CD14-positive monocyte (primary cell): ENCODE measurements at regions not wholly inside any gene's neighbourhood (a gene's known extent, or its start where the extent isn't known, plus 50 kb on each side); places are given as distances from the start of the nearest gene placed in this dataset.
A peak's percentile ranks its signal among the peaks of the same experiment; 100 is the strongest.

Experiments used
- DNase-seq, 3 donors: peaks; one replicate each; pipeline ENCODE4 v3.0.0-alpha.2; 2011 to 2022
- H2AFZ ChIP-seq: 2 replicates; pipeline ENCODE4 v1.6.0; 2012; ENCODE audit warnings: mild to moderate bottlenecking, low read depth, low read length, inconsistent platforms; ENCODE audit not compliant: insufficient read depth, poor library complexity, severe bottlenecking
- H3K27ac ChIP-seq, 2 donors: 1 replicate in 1 of 2; 2 replicates in 1 of 2; pipeline ENCODE4 v1.5.1; 2012 to 2013; ENCODE audit warnings: low read length in 2 of 2, control low read depth in 1 of 2, inconsistent platforms in 1 of 2, low read depth in 1 of 2, mild to moderate bottlenecking in 1 of 2
- H3K27me3 ChIP-seq, 2 donors: one replicate each; pipeline versions ENCODE4 v1.6.0 to v1.6.1; 2011 to 2013; ENCODE audit warnings: low read length in 2 of 2; ENCODE audit not compliant: control insufficient read depth in 2 of 2, insufficient read depth in 2 of 2
- H3K36me3 ChIP-seq, 2 donors: replicated peaks in 1 of 2; 1 replicate in 1 of 2; 2 replicates in 1 of 2; pipeline versions ENCODE4 v1.5.1 to v1.6.1; 2012 to 2013; ENCODE audit warnings: low read length in 2 of 2, control low read depth in 1 of 2, inconsistent platforms in 1 of 2, mild to moderate bottlenecking in 1 of 2; ENCODE audit not compliant: insufficient read depth in 2 of 2, control insufficient read depth in 1 of 2
- H3K4me1 ChIP-seq, 2 donors: 1 replicate in 1 of 2; 2 replicates in 1 of 2; pipeline versions ENCODE4 v1.5.1 to v1.6.1; 2012 to 2013; ENCODE audit warnings: low read length in 2 of 2, control low read depth in 1 of 2, inconsistent platforms in 1 of 2, mild to moderate bottlenecking in 1 of 2, moderate library complexity in 1 of 2; ENCODE audit not compliant: insufficient read depth in 2 of 2, control insufficient read depth in 1 of 2
- H3K4me2 ChIP-seq: replicated peaks from 2 replicates; pipeline ENCODE3; 2012; ENCODE audit warnings: low read length, moderate library complexity, mild to moderate bottlenecking; ENCODE audit not compliant: poor library complexity, severe bottlenecking; ENCODE audit errors: extremely low read depth
- H3K4me3 ChIP-seq, 3 experiments: fragments of 200-600 bp in 1 of 3; sonication (generic) in 1 of 3; replicated peaks in 1 of 3; 1 replicate in 2 of 3; 2 replicates in 1 of 3; pipeline ENCODE4 v1.5.1; 2011 to 2013; ENCODE audit warnings: low read length in 3 of 3, mild to moderate bottlenecking in 3 of 3, control low read depth in 2 of 3, low read depth in 2 of 3, inconsistent platforms in 1 of 3, moderate library complexity in 1 of 3
- H3K79me2 ChIP-seq: 2 replicates; pipeline ENCODE4 v1.6.0; 2012; ENCODE audit warnings: mild to moderate bottlenecking, control low read depth, inconsistent platforms, low read length, moderate library complexity; ENCODE audit not compliant: insufficient read depth
- H3K9ac ChIP-seq: 2 replicates; pipeline ENCODE4 v1.6.0; 2017; ENCODE audit warnings: low read length, mild to moderate bottlenecking; ENCODE audit not compliant: insufficient read depth, poor library complexity, severe bottlenecking
- H3K9me3 ChIP-seq, 2 donors: replicated peaks in 1 of 2; 1 replicate in 1 of 2; 2 replicates in 1 of 2; pipeline versions ENCODE4 v1.5.1 to v1.6.1; 2012 to 2013; ENCODE audit warnings: low read length in 2 of 2, control low read depth in 1 of 2; ENCODE audit not compliant: control insufficient read depth in 1 of 2, insufficient read depth in 1 of 2
- H4K20me1 ChIP-seq: 2 replicates; pipeline ENCODE4 v1.6.0; 2012; ENCODE audit warnings: mild to moderate bottlenecking, low read length, control low read depth, moderate library complexity; ENCODE audit not compliant: insufficient read depth
- H3K27ac Mint-ChIP-seq, 7 donors: one replicate each; pipeline ENCODE4 v1.8.0; 2020; ENCODE audit warnings: mild to moderate bottlenecking in 7 of 7, mixed read lengths in 7 of 7, moderate library complexity in 6 of 7, inconsistent platforms in 2 of 7
- H3K27me3 Mint-ChIP-seq, 3 donors: one replicate each; pipeline ENCODE4 v1.8.0; 2021 to 2022; ENCODE audit warnings: low read depth in 3 of 3, mild to moderate bottlenecking in 3 of 3, mixed read lengths in 3 of 3, moderate library complexity in 3 of 3, inconsistent platforms in 1 of 3
- H3K36me3 Mint-ChIP-seq, 2 donors: one replicate each; pipeline ENCODE4 v1.8.0; 2020; ENCODE audit warnings: mixed read lengths in 2 of 2, inconsistent platforms in 1 of 2, mild to moderate bottlenecking in 1 of 2
- H3K4me1 Mint-ChIP-seq: one replicate; pipeline ENCODE4 v1.8.0; 2020; ENCODE audit warnings: mild to moderate bottlenecking, mixed read lengths
- H3K4me3 Mint-ChIP-seq, 2 donors: one replicate each; pipeline ENCODE4 v1.8.0; 2020; ENCODE audit warnings: mild to moderate bottlenecking in 2 of 2, mixed read lengths in 2 of 2, moderate library complexity in 1 of 2
- H3K9me3 Mint-ChIP-seq, 7 donors: one replicate each; pipeline ENCODE4 v1.8.0; 2020 to 2022; ENCODE audit warnings: mixed read lengths in 7 of 7, mild to moderate bottlenecking in 6 of 7, moderate library complexity in 6 of 7, inconsistent platforms in 2 of 7
- WGBS: methylation state at CpG from one replicate; pipeline ENCODE4 v1.1.5; 2013; ENCODE audit warnings: missing lambda C conversion rate; ENCODE audit not compliant: insufficient coverage; 5-methylcytosine and 5-hydroxymethylcytosine counted together
- intact Hi-C, 2 donors: fragments of 100-400 bp; cut with micrococcal nuclease; formaldehyde crosslinking; loops; one replicate each; pipeline versions ENCODE4 v1.15.0 to v1.15.1; 2023
- TF ChIP-seq, protein P1 (sequence below): fragments of 200-600 bp; IDR thresholded peaks from one replicate; pipeline ENCODE4 v1.8.0; 2022; ENCODE audit warnings: antibody characterized with exemption, mild to moderate bottlenecking

DNA sequence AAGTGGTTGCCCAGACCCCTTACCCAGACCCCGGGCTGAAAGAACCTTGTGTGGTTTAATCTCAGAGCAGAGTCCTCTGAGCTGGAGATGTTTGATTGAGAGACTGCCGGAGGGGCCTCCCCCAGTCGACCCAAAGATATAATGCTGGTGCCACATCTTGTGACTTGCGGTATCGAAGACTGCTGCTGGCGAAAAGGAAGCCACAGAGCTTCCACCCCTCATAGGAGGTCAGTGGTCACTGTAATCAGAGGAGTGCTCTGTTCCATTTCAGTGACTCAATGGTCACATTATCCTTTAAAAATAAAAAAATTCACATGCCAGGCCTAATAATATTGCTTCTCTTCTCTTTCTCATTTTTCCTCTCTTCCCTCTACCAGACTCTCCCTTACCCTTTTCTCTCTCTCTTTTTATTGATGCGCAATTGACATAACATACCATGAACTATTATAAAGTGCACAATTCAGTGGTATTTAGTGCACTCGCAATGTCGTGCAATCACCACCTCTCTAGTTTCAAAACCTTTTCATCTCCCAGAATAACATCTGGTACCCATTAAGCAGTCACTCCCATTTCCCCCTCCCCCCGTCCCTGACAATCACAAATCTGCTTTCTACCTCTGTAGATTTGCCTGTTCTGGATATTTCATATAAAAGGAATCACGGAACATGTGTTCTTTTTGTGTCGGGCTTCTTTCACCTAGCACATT is 52.6 kb upstream of the LYST start:
- Histone ChIP-seq H3K9me3 (no peaks in the 10 kb centered on the region), H3K4me1 (peaks cover 77 to 84% of the 10 kb centered on the region in 2 donors), H3K4me3 (peak overlapping the region in 1 of 3 experiments; percentile 26), H3K27ac (peak overlapping the region; percentile 93 to 99), H3K4me2 (peak overlapping the region; percentile 33), H3K79me2 (peaks cover 15% of the 10 kb centered on the region), H3K9ac (peak overlapping the region; percentile 45), H4K20me1 (no peaks in the 10 kb centered on the region), H2AFZ (no peak overlapping the region), H3K27me3 (no peaks in the 10 kb centered on the region), H3K36me3 (no peaks in the 10 kb centered on the region)
- WGBS, result 25% methylated on average over 6 of the region's 12 CpGs
- TF ChIP-seq, protein P1, sequence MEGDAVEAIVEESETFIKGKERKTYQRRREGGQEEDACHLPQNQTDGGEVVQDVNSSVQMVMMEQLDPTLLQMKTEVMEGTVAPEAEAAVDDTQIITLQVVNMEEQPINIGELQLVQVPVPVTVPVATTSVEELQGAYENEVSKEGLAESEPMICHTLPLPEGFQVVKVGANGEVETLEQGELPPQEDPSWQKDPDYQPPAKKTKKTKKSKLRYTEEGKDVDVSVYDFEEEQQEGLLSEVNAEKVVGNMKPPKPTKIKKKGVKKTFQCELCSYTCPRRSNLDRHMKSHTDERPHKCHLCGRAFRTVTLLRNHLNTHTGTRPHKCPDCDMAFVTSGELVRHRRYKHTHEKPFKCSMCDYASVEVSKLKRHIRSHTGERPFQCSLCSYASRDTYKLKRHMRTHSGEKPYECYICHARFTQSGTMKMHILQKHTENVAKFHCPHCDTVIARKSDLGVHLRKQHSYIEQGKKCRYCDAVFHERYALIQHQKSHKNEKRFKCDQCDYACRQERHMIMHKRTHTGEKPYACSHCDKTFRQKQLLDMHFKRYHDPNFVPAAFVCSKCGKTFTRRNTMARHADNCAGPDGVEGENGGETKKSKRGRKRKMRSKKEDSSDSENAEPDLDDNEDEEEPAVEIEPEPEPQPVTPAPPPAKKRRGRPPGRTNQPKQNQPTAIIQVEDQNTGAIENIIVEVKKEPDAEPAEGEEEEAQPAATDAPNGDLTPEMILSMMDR, result no peak
- intact Hi-C loops, result loop anchor here (2.0 to 5.0 kb wide), 4 partner anchors 20 to 52 kb away; partner anchors contain the start of gene LYST (in 1 of the 2)
- DNase-seq, result peak; percentile 54 to 80 (median 59)
- peak overlapping the region in 1 of 2 donors; percentile 66 for H3K4me3 Mint-ChIP-seq
- peaks cover 0 to 2% (median 0%) of the 10 kb centered on the region in 3 donors for H3K27me3 Mint-ChIP-seq
- H3K4me1 Mint-ChIP-seq, result peaks cover 86% of the 10 kb centered on the region
- no peaks in the 10 kb centered on the region for H3K9me3 Mint-ChIP-seq
- peak overlapping the region; percentile 88 to 99 (median 96) for H3K27ac Mint-ChIP-seq
- no peaks in the 10 kb centered on the region for H3K36me3 Mint-ChIP-seq

GRCh38 chr1:235918465-235918864 is 51.8 kb upstream of the LYST start:
- no peak overlapping the region for H3K4me3 Mint-ChIP-seq

More at GRCh38 chr1:235918465-235918864, 51.8 kb upstream of the LYST start:
- Mint-ChIP-seq H3K36me3 (no peaks in the 10 kb centered on the region), H3K27me3 (peaks cover 0 to 2% (median 0%) of the 10 kb centered on the region in 3 donors), H3K9me3 (no peaks in the 10 kb centered on the region), H3K27ac (peak overlapping the region; percentile 88 to 99 (median 96)), H3K4me1 (peaks cover 78% of the 10 kb centered on the region)
- Histone ChIP-seq H3K9me3 (no peaks in the 10 kb centered on the region), H3K4me3 (peak overlapping the region in 1 of 3 experiments; percentile 2), H3K36me3 (no peaks in the 10 kb centered on the region), H3K9ac (peak overlapping the region; percentile 45), H4K20me1 (no peaks in the 10 kb centered on the region), H3K27me3 (no peaks in the 10 kb centered on the region), H3K79me2 (peaks cover 15% of the 10 kb centered on the region), H3K4me1 (peaks cover 69 to 76% of the 10 kb centered on the region in 2 donors), H3K27ac (peak overlapping the region; percentile 93 to 99), H3K4me2 (no peak overlapping the region), H2AFZ (no peak overlapping the region)
- WGBS, result 95% methylated on average over 5 of the region's 5 CpGs
- TF ChIP-seq, protein P1, result no peak
- DNase-seq, result peak in 1 of 3 donors; percentile 8
- intact Hi-C loops, result loop anchor here (2.0 to 5.0 kb wide), 4 partner anchors 20 to 52 kb away; partner anchors contain the start of gene LYST (in 1 of the 2)
